ENCODE measurements at regions not wholly inside any gene's neighbourhood (a gene's known extent, or its start where the extent isn't known, plus 50 kb on each side); places are given as distances from the start of the nearest gene placed in this dataset.

DNA sequence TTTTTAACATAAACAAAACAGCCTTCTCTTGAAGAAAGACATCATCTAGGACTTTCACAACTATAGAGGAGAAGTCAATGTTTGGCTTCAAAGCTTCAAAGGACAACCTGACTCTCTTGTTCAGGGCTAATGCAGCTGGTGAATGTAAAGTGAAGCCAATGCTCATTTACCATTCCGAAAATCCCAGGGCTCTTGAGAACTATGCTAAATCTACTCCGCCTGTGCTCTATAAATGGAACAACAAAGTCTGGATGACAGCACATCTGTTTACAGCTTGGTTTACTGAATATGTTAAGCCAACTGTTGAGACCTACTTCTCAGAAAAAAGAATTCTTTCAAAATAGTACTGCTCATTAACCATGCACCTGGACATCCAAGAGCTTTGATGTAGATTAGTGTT lies 259.8 kb upstream of the NR5A2 start:
- no peak for DNase-seq

DNA sequence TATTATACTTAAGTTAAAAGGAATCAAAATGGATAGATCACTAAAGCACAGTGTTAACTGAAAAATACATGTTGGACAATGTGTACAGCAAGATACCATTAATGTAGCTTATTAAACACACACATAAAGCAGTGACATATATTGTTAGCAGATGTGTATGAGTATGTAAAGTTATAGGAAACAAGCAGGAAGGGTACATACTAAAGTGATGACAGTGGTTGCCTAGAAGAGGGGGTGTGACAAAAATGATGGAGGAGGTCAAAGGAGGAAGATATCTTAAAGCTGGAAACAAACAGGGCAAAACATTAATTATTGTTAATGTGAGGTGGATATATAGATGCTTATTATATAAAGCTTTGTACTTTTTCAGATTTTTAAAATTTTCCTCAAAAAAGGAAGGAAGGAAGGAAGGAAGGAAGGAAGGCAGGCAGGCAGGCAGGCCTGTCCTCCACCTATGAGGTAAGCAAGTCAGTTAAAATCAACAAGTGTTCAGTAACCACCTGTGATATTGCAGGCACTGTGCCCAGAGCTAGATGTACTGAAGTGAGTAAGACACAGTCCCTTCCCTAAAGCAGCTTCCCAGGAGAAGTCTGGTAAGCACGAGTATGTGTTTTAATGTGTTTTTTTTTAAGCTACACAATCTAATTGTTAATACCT lies 252.9 kb upstream of the NR5A2 start:
- DNase-seq = no peak

DNA sequence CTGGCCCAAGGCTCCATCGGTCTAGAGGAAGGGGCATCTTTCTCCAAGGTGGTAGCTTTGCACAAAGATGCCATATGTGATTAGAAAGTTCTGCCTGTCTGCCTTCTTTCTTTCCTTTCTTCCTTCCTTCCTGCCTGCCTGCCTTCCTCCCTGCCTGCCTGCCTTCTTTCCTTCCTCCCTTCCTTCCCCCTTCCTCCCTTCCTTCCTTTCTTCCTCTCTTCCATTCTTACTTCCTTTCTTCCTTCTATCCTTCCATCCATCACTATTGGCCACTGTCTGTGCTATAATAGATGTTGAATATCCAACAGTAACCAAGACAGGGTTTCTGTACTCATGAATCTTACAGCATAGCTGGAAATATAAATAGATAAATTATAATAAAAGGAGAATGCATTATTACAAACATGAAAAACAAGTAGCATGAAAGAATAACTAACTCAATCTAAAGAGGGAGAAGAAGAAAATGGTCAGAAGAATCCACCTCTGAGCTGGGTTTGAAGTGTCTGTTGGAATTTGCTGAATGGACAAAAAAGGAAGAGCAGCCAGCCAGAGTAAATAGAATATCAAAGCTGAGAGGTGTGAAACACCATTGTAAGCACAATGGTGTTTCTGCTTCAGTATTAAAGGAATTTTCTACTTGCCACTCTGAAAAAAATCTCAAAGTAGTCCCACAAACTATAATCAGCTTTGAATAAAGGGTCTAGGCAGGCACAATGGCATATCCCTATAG lies 250.6 kb upstream of the NR5A2 start:
- no peak for DNase-seq

DNA sequence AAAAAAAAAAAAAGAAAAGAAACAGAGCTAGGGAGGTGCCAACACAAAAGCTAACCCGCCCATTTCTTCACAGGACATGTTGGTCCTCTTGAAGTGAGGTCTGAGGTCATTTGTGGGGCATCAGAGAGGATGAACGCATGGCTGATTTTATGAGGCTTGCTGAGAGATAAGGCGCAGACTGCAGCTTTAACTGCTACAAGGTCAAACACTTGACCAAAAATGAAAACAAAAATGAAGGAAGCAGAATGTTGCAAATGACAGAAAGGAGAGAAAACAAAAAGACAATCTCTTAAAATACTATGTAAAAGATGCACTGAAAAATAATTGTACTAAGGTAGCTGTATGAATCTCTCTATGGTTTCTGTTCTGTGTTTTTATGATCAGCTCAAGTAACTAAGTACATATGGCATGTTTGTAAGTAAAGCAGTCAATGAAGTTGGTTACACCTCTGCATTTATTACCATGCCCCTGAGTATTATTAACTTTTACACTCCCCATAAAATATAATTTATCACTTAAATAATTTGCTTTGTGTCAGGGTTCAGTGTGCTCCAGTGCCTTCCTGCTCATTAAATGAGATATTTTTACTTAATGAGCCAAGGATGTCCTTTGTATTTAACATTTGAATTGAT lies 249.1 kb upstream of the NR5A2 start:
- no peak for DNase-seq

- no peak for DNase-seq
These were observed 247.4 kb upstream of the NR5A2 start for GRCh38 chr1:199780091-199780490.

- DNase-seq = no peak
These were observed 246.4 kb upstream of the NR5A2 start for GRCh38 chr1:199780948-199781670.

DNA sequence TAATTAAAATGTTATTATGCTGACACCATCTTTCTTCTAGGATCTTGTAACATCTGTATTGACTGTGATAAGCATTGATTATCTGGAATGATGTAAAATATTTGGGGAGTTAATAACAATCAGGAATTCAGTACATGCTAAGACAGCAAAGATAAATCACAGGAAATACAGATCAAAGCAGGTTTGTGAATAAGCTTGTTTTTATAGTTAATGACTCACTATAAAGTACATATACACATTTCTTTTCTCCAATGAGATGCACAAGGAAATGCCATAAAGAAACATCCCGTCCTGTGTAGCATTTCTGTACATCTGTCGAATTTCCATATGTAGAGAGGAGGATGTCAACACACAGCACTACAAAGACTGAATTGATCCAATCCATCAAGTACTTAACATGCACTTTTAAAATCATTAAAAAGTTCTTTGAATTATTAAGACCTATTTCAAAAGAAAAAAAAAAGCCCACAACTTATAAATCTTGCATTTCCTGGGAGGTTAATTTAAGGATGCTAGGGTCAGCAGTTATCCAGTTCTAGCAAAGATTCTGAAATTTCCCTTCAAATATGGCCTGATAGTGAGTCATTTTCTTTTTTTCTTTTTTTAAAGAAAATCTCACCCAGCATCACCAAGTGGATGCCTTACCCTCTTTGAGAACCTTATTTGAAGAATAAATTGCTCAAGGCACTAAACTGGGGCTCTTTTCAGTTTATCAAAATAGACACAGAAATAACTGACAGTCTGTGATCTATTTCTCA lies 243.2 kb upstream of the NR5A2 start:
- no peak for DNase-seq

- no peak for DNase-seq
These were observed 240.8 kb upstream of the NR5A2 start for GRCh38 chr1:199786695-199787094.

DNA sequence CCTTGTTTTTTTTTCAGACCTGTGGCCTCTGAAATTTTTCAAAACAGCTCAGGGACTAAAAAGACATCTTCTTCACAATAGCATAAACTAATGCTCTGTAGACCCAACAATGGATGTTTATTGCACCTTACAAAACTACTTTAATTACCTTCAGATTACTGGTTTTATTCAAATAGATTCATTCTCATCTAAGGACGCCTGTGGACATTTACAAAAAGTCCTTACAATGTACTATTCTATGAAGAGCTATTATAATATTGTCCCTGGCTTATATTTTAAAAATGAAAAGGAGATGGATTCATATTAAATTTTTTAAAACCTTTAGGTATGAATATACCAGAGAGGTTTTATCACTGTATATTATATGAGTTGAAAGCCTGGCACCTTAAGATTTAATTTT lies 238.4 kb upstream of the NR5A2 start:
- DNase-seq = no peak

DNA sequence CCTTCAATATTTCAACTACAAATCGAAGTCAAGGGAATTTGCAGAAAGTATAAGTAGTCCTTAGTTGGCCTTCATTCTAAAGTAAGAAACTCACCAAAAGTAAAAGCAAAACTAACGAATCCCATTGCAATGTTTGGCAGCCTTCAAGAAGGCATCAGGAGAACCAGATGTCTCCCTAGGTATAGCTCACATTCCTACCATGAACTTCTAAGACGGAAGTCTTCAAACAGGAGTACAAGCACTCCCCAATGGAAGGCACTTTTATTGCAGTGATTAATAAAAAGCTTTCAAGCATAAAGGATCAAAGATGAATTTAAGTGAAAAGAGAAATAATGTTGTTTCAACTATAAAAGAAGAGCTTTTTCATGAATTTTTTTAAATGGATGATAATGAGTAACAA lies 236.0 kb upstream of the NR5A2 start:
- no peak for DNase-seq

- DNase-seq = no peak
These were observed 234.6 kb upstream of the NR5A2 start for GRCh38 chr1:199792874-199793273.

- DNase-seq = no peak
These were observed 233.2 kb upstream of the NR5A2 start for GRCh38 chr1:199794105-199794863.

- no peak for DNase-seq
These were observed 228.4 kb upstream of the NR5A2 start for GRCh38 chr1:199799116-199799515.

GRCh38 chr1:199804526-199804925 lies 223.0 kb upstream of the NR5A2 start:
- no peak for DNase-seq

DNA sequence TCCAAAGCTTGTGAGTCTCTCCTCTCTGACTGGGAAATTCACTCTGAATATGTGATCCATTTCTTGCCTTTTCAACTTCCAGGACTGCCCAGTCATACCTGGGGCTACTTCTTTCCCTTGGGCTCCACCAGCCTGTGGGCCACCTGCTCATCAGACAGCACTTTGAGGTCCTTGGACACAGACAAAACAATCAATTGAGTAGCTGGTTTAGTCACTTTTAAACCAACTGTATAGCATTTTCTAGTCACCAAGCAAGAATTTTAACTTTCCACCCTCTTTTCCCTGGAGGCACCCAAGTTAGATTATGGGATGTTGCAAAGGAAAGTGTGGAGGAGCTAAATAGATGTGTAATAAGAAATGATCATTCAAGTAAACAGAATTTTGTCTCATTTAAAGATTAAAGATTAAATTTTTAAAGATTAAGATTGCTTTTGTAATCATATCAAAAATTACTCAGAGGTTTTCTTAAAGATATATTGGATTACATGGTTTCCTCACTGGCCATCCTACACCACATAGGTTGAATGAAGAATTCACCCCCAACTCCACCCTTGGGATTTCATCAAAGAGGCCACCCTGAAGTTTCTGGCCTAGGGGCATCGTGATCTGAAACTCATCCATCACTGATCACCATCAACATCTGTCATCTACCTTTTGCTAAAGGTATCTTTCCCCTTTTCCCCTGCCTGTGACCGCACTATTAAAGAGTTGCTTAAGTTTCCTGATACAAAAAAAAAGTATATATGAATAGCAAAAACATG lies 219.2 kb upstream of the NR5A2 start:
- DNase-seq = no peak

- no peak for DNase-seq
These were observed 218.2 kb upstream of the NR5A2 start for GRCh38 chr1:199809311-199809710.

- no peak for DNase-seq
These were observed 216.3 kb upstream of the NR5A2 start for GRCh38 chr1:199811163-199811562.

DNA sequence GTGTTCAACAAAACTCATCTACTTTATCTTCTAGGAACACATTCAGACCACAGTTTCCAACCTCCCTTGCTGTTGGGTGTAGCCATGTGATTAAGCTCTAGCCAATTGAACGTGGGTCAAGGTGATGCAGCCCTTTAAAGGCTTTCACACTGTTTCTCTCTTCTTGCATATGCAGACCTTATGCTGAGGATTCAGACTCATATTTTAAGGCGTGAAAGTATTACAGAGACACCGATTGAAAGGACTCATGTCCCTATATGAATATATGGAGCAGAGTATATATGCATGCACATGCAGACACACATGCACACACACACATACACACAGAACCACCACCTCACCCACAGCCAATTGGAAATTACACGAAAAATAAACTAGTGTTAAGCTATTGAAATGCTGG lies 214.3 kb upstream of the NR5A2 start:
- DNase-seq = no peak

- no peak for DNase-seq
These were observed 211.6 kb upstream of the NR5A2 start for GRCh38 chr1:199815947-199816346.

DNA sequence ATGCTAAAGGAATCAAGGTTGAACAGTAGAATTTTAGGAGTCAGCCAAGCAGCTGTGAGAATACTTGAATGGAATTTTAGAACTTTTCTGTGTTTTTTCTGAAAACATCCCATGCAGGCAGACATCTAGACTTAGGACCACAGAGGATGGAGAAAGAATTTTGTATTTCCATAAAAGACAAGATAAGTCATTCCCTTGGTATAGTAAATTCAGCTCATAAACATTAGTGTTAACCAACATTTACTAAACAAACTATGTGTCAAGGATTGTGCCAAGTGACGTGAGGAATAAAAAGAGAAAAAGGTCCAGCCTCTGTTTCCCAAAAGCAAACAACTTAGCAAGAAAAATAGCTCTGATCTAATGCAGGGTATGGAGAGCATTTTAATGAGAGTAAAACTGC lies 210.2 kb upstream of the NR5A2 start:
- no peak for DNase-seq

DNA sequence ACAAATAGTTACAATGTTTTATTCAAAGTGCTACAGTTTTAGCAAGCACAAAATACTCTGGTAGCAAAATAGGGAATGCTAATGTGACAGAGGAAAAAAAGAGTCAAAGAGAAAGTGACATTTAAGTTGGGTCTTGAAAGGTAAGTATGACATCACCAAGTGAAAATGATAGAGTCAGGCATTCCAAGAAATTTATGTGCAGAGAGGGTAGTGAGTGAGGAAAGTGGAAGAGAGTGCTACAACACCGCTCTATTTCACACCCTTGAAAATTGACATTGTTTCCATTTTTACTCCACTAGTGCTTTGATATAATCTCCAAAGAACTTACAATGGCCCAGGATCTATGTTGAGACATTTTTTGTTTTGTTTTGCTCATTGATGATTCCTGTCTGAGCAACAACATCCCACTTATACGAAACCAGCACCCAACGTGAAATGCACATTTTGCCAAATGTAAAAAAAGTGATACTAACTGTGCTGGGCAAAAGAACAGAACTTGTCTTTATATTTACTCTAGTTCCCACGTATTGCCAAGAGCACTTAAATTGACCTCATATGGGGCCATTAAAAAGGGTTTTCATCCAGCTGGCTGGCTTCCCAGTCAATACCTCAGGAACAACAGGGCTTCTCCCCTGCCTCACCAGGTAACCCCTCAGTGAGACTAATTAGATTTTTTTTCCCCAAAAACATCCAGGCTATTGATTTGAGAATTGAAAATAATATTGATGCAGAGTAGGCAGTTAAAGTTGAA lies 206.3 kb upstream of the NR5A2 start:
- DNase-seq = no peak

Measured in activated gamma-delta T cell treated with Interleukin-2 at 50 U/mL for 16 hours (primary cell).